ENCODE measurements at regions not wholly inside any gene's neighbourhood (a gene's known extent, or its start where the extent isn't known, plus 50 kb on each side); places are given as distances from the start of the nearest gene placed in this dataset.

- intact Hi-C loops (cut with DNase I; ENCODE audit: low total_unique reads), result no loop called here
- Histone ChIP-seq H3K27ac (no peak overlapping the region), H3K27me3 (peaks cover 0 to 35% (median 0%) of the 10 kb centered on the region in 3 donors), H3K36me3 (no peaks in the 10 kb centered on the region), H3K4me1 (no peaks in the 10 kb centered on the region), H3K9me3 (no peaks in the 10 kb centered on the region), H3K4me3 (no peak overlapping the region)
- DNase-seq, result no peak
- TF ChIP-seq POLR2AphosphoS5 (IDR thresholded peaks at IDR 0.05) (no peak), POLR2A (IDR thresholded peaks at IDR 0.05) (no peak)
- 73 to 85% (median 79%) methylated on average over 3 of the region's 3 CpGs for WGBS, 5 donors
These were observed 488.0 kb downstream of the AJAP1 start for GRCh38 chr1:5142389-5142788.

GRCh38 chr1:5141750-5142149 is 487.3 kb downstream of the AJAP1 start:
- 84 to 92% (median 87%) methylated on average over 4 of the region's 4 CpGs for WGBS, 5 donors
- no peak for DNase-seq
- Histone ChIP-seq H3K27ac (no peak overlapping the region), H3K4me3 (no peak overlapping the region), H3K4me1 (no peaks in the 10 kb centered on the region), H3K36me3 (no peaks in the 10 kb centered on the region), H3K9me3 (no peaks in the 10 kb centered on the region), H3K27me3 (peaks cover 0 to 28% (median 0%) of the 10 kb centered on the region in 3 donors)
- intact Hi-C loops (cut with DNase I; ENCODE audit: low total_unique reads), result no loop called here
- no peak for TF ChIP-seq POLR2A (IDR thresholded peaks at IDR 0.05)
- no peak for TF ChIP-seq POLR2AphosphoS5 (IDR thresholded peaks at IDR 0.05)
- no peak for TF ChIP-seq CTCF (IDR thresholded peaks at IDR 0.05)
- no peak for TF ChIP-seq EP300 (IDR thresholded peaks at IDR 0.05)

GRCh38 chr1:5140962-5141361 is 486.6 kb downstream of the AJAP1 start:
- Histone ChIP-seq H3K4me1 (no peaks in the 10 kb centered on the region), H3K27ac (no peak overlapping the region), H3K9me3 (no peaks in the 10 kb centered on the region), H3K36me3 (no peaks in the 10 kb centered on the region), H3K27me3 (peaks cover 0 to 29% (median 0%) of the 10 kb centered on the region in 3 donors), H3K4me3 (no peak overlapping the region)
- TF ChIP-seq EP300 (IDR thresholded peaks at IDR 0.05) (no peak), CTCF (IDR thresholded peaks at IDR 0.05) (no peak), POLR2A (IDR thresholded peaks at IDR 0.05) (no peak), POLR2AphosphoS5 (IDR thresholded peaks at IDR 0.05) (no peak)
- WGBS, 5 donors, result 52 to 81% (median 60%) methylated on average over 1 of the region's 1 CpG
- intact Hi-C loops (cut with DNase I; ENCODE audit: low total_unique reads), result no loop called here
- no peak for DNase-seq

GRCh38 chr1:5140136-5140535 is 485.7 kb downstream of the AJAP1 start:
- DNase-seq, result no peak
- 54 to 69% (median 64%) methylated on average over 5 of the region's 5 CpGs for WGBS, 5 donors
- H3K27ac ChIP-seq, result no peak overlapping the region
- no peaks in the 10 kb centered on the region for H3K9me3 ChIP-seq
- no peak overlapping the region for H3K4me3 ChIP-seq
- intact Hi-C loops (cut with DNase I; ENCODE audit: low total_unique reads), result no loop called here
- no peak for TF ChIP-seq POLR2A (IDR thresholded peaks at IDR 0.05)
- TF ChIP-seq POLR2AphosphoS5 (IDR thresholded peaks at IDR 0.05), result no peak
- TF ChIP-seq CTCF (IDR thresholded peaks at IDR 0.05), result no peak
- no peak for TF ChIP-seq EP300 (IDR thresholded peaks at IDR 0.05)
- no peaks in the 10 kb centered on the region for H3K36me3 ChIP-seq
- H3K27me3 ChIP-seq, result peaks cover 0 to 25% (median 0%) of the 10 kb centered on the region in 3 donors
- no peaks in the 10 kb centered on the region for H3K4me1 ChIP-seq

- Histone ChIP-seq H3K27me3 (peaks cover 0 to 29% (median 0%) of the 10 kb centered on the region in 3 donors), H3K4me3 (no peak overlapping the region)
These were observed 475.4 kb downstream of the AJAP1 start for GRCh38 chr1:5129746-5130355.

More at GRCh38 chr1:5129746-5130355, 475.4 kb downstream of the AJAP1 start:
- Histone ChIP-seq H3K9me3 (peaks cover 0 to 11% (median 9%) of the 10 kb centered on the region in 4 donors), H3K4me1 (no peaks in the 10 kb centered on the region), H3K36me3 (no peaks in the 10 kb centered on the region), H3K27ac (no peak overlapping the region)
- intact Hi-C loops (cut with DNase I; ENCODE audit: low total_unique reads), result no loop called here
- no peak for DNase-seq
- TF ChIP-seq POLR2A (IDR thresholded peaks at IDR 0.05), result no peak
- no peak for TF ChIP-seq CTCF (IDR thresholded peaks at IDR 0.05)
- no peak for TF ChIP-seq POLR2AphosphoS5 (IDR thresholded peaks at IDR 0.05)
- no peak for TF ChIP-seq EP300 (IDR thresholded peaks at IDR 0.05)
- 6 to 48% (median 23%) methylated on average over 1 of the region's 1 CpG for WGBS, 5 donors
